GM12872 (cell line): ENCODE measurements at regions not wholly inside any gene's neighbourhood (a gene's known extent, or its start where the extent isn't known, plus 50 kb on each side); places are given as distances from the start of the nearest gene placed in this dataset.

ENCODE experiments used
- TF ChIP-seq, protein P1 (sequence below): IDR thresholded peaks from 3 replicates; pipeline ENCODE4 v1.5.1; 2011; ENCODE audit warnings: low read depth, mild to moderate bottlenecking, low read length, moderate library complexity; ENCODE audit not compliant: insufficient read depth

DNA sequence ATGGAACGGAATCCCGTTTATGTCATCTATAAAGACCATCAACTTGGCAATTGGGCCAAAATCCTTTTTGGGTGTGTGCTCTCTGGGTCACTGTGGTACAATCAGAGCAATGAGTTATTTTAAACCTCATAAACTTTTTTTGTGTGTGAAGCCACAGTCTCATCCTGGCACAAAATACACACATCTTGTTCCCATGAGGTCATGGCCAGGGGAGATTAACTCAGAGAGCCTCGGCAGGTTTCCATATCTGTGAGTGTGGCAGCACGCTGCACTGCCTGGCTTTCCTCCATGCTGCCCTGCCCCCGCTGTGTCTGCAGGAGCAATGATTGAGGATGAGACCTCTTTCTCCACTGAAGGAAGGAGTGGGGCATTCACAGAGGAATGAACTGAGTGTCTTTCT, 54.0 kb upstream of the DLG1 start:
- TF ChIP-seq, protein P1, sequence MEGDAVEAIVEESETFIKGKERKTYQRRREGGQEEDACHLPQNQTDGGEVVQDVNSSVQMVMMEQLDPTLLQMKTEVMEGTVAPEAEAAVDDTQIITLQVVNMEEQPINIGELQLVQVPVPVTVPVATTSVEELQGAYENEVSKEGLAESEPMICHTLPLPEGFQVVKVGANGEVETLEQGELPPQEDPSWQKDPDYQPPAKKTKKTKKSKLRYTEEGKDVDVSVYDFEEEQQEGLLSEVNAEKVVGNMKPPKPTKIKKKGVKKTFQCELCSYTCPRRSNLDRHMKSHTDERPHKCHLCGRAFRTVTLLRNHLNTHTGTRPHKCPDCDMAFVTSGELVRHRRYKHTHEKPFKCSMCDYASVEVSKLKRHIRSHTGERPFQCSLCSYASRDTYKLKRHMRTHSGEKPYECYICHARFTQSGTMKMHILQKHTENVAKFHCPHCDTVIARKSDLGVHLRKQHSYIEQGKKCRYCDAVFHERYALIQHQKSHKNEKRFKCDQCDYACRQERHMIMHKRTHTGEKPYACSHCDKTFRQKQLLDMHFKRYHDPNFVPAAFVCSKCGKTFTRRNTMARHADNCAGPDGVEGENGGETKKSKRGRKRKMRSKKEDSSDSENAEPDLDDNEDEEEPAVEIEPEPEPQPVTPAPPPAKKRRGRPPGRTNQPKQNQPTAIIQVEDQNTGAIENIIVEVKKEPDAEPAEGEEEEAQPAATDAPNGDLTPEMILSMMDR, result no peak

DNA sequence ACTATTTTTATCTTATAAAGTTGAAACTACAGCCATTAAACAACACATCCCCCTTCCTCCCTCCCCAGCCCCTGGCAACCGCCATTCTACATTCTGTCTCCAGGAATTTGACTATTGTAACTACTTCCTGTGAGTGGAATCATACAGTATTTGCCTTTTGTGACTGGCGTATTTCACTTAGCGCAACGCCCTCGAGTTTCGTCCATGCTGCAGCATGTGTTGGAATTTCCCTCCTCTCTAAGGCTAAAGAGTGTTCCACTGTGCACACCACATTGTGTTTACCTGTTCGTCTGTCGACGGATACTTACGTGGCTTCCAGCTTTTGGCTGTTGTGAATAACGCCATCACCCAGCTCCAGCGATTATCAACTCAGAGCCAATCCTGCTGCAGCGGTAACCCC, 52.0 kb upstream of the DLG1 start:
- TF ChIP-seq, protein P1, result no peak

DNA sequence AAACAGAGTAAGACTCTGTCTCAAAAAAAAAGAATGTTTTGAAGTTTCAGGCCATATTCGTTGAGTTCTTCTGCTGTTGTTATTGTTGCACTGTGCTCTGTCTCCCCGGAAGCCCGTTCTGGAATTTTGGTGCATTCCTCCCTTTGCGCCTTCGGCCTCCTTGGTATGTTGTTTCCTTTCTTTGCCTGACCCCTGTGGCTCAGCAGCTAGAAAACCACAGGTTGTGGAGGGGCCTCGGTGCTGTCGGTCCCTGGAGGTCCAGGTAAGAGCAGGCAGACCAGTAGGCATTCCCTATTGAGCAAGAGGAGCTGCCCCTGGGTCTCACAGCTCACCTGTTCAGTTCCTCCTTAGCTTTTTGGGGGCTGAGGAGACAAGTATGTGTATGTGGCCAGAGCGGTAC, 51.0 kb upstream of the DLG1 start:
- TF ChIP-seq, protein P1, result no peak
